ENCODE measurements at regions not wholly inside any gene's neighbourhood (a gene's known extent, or its start where the extent isn't known, plus 50 kb on each side); places are given as distances from the start of the nearest gene placed in this dataset.

DNA sequence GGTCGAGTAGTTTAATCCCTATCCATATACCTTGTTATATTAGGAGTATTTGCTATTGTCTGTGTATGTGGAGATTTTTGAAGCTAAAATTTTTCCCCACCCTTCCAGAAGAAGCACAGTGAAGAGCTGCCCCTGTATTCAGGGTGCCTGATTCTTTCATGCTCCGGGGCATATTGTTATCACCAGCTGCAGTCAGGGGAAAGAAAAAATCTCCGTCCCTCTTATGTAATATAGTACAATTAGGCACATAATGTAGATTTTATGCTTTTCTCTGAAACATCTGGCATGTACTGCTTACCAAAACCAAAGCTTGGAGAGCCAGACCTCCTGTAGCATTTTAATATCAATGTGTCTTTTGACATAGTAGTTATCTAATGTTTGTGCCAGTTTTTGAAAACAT lies 214.9 kb upstream of the EDNRB start:
- ATAC-seq (no peak), FAIRE-seq (no peak), DNase-seq (ENCODE audit: low spot score) (no peak)
- Histone ChIP-seq H3K36me3 (replicated peaks in 1 of 2; ENCODE audit: control insufficient read depth in 1 of 2, insufficient read depth in 2 of 2, low read length in 2 of 2) (no peaks in the 10 kb centered on the region), H3K4me3 (replicated peaks in 1 of 3; ENCODE audit: insufficient read depth in 1 of 3, low read depth in 2 of 3, low read length in 3 of 3) (no peak overlapping the region), H3K4me1 (ENCODE audit: insufficient read depth, low read length) (no peaks in the 10 kb centered on the region), H3K27ac (ENCODE audit: extremely low read length, insufficient read depth, low read length) (no peak overlapping the region), H2AFZ (ENCODE audit: low read length) (no peak overlapping the region), H3K9me3 (ENCODE audit: low read length) (no peaks in the 10 kb centered on the region), H3K27me3 (ENCODE audit: control insufficient read depth in 1 of 2, insufficient read depth in 2 of 2, low read length in 2 of 2) (no peaks in the 10 kb centered on the region; a peak in 1 of 5 replicates), H3K9ac (ENCODE audit: insufficient read depth, low read depth, low read length) (no peak overlapping the region), H3K79me2 (ENCODE audit: insufficient read depth, low read length) (no peaks in the 10 kb centered on the region), H3K4me2 (ENCODE audit: low read depth, low read length) (no peak overlapping the region), H4K20me1 (ENCODE audit: insufficient read depth, low read length) (no peaks in the 10 kb centered on the region)
- no TSS peak for BruUV-seq (replicated peaks)
- in situ Hi-C loops (cut with HindIII; ENCODE audit: extremely low pct_ligation_motif_present, low pct_unique_long_range_greater_than_20kb) (no loop called here), intact Hi-C loops (cut with micrococcal nuclease; ENCODE audit: unreplicated experiment) (no loop called here)
- CTCF ChIA-PET (ENCODE audit: low intra/inter-chr PET ratio, low total read pairs) = no interaction called here
- 4% methylated on average over 3 of the region's 3 CpGs for WGBS (ENCODE audit: low lambda C conversion rate)
- POLR2A ChIA-PET = no interaction called here
- no peak for TF ChIP-seq MAZ (IDR thresholded peaks at IDR 0.05; ENCODE audit: borderline replicate concordance, low read depth, low read length)
- TF ChIP-seq MAZ (CRISPR knock-in tag; IDR thresholded peaks at IDR 0.05; ENCODE audit: low read depth) = no peak
- no peak for TF ChIP-seq SOX6 (IDR thresholded peaks at IDR 0.05)
- no peak for TF ChIP-seq SOX6 (CRISPR knock-in tag; IDR thresholded peaks at IDR 0.05)
- TF ChIP-seq, protein P1, sequence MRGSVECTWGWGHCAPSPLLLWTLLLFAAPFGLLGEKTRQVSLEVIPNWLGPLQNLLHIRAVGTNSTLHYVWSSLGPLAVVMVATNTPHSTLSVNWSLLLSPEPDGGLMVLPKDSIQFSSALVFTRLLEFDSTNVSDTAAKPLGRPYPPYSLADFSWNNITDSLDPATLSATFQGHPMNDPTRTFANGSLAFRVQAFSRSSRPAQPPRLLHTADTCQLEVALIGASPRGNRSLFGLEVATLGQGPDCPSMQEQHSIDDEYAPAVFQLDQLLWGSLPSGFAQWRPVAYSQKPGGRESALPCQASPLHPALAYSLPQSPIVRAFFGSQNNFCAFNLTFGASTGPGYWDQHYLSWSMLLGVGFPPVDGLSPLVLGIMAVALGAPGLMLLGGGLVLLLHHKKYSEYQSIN (CRISPR knock-in tag; IDR thresholded peaks at IDR 0.05; ENCODE audit: borderline replicate concordance) = no peak
- no peak for TF ChIP-seq MTA3 (CRISPR knock-in tag; IDR thresholded peaks at IDR 0.05)
- TF ChIP-seq ZNF318 (CRISPR knock-in tag; IDR thresholded peaks at IDR 0.05) = no peak

Measured in HepG2 (cell line).